ENCODE measurements at regions not wholly inside any gene's neighbourhood (a gene's known extent, or its start where the extent isn't known, plus 50 kb on each side); places are given as distances from the start of the nearest gene placed in this dataset.

- Histone ChIP-seq H3K9me3 (ENCODE audit: insufficient read depth, low read depth, low read length) (peaks cover 4% of the 10 kb centered on the region; the same call in 1 of the 2 replicates), H3K4me2 (ENCODE audit: low read depth, low read length, poor library complexity, severe bottlenecking) (no peak overlapping the region), H3K9ac (ENCODE audit: low read depth, low read length, poor library complexity, severe bottlenecking) (no peak overlapping the region), H3K27me3 (ENCODE audit: insufficient read depth, low read length, poor library complexity, severe bottlenecking) (no peaks in the 10 kb centered on the region), H3K9me2 (replicated peaks; ENCODE audit: low read depth, low read length) (no peaks in the 10 kb centered on the region), H3K4me1 (ENCODE audit: insufficient read depth, low read length, poor library complexity, severe bottlenecking) (no peaks in the 10 kb centered on the region), H3K36me3 (ENCODE audit: insufficient read depth, low read length) (no peaks in the 10 kb centered on the region), H3F3A (ENCODE audit: low read depth) (no peaks in the 10 kb centered on the region), H3K4me3 (ENCODE audit: low read length, poor library complexity, severe bottlenecking) (no peak overlapping the region), H3K79me2 (ENCODE audit: insufficient read depth, low read length) (no peaks in the 10 kb centered on the region), H2AFZ (ENCODE audit: low read length) (no peak overlapping the region), H4K20me1 (ENCODE audit: insufficient read depth, low read length, poor library complexity, severe bottlenecking) (no peaks in the 10 kb centered on the region)
- TF ChIP-seq, protein P1, sequence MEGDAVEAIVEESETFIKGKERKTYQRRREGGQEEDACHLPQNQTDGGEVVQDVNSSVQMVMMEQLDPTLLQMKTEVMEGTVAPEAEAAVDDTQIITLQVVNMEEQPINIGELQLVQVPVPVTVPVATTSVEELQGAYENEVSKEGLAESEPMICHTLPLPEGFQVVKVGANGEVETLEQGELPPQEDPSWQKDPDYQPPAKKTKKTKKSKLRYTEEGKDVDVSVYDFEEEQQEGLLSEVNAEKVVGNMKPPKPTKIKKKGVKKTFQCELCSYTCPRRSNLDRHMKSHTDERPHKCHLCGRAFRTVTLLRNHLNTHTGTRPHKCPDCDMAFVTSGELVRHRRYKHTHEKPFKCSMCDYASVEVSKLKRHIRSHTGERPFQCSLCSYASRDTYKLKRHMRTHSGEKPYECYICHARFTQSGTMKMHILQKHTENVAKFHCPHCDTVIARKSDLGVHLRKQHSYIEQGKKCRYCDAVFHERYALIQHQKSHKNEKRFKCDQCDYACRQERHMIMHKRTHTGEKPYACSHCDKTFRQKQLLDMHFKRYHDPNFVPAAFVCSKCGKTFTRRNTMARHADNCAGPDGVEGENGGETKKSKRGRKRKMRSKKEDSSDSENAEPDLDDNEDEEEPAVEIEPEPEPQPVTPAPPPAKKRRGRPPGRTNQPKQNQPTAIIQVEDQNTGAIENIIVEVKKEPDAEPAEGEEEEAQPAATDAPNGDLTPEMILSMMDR (conservative IDR thresholded peaks at IDR 0.05; ENCODE audit: low read length): no peak
- no peak for TF ChIP-seq EZH2phosphoT487 (IDR thresholded peaks at IDR 0.05; ENCODE audit: borderline replicate concordance)
Measured at GRCh38 chr12:115158816-115159215, 474.8 kb upstream of the TBX3 start.

GRCh38 chr12:115155665-115156645 lies 472.0 kb upstream of the TBX3 start:
- H3K36me3 ChIP-seq (ENCODE audit: insufficient read depth, low read length): no peaks in the 10 kb centered on the region
- H3K4me3 ChIP-seq (ENCODE audit: low read length, poor library complexity, severe bottlenecking): no peak overlapping the region
- no peaks in the 10 kb centered on the region for H3K9me2 ChIP-seq (replicated peaks; ENCODE audit: low read depth, low read length)
- H3K4me1 ChIP-seq (ENCODE audit: insufficient read depth, low read length, poor library complexity, severe bottlenecking): no peaks in the 10 kb centered on the region
- H3K27me3 ChIP-seq (ENCODE audit: insufficient read depth, low read length, poor library complexity, severe bottlenecking): no peaks in the 10 kb centered on the region
- peaks cover 4% of the 10 kb centered on the region; the same call in 1 of the 2 replicates for H3K9me3 ChIP-seq (ENCODE audit: insufficient read depth, low read depth, low read length)
- no peaks in the 10 kb centered on the region for H4K20me1 ChIP-seq (ENCODE audit: insufficient read depth, low read length, poor library complexity, severe bottlenecking)
- TF ChIP-seq EZH2phosphoT487 (IDR thresholded peaks at IDR 0.05; ENCODE audit: borderline replicate concordance): no peak
- TF ChIP-seq, protein P1 (conservative IDR thresholded peaks at IDR 0.05; ENCODE audit: low read length): no peak
- no peak overlapping the region for H3K9ac ChIP-seq (ENCODE audit: low read depth, low read length, poor library complexity, severe bottlenecking)
- H3K4me2 ChIP-seq (ENCODE audit: low read depth, low read length, poor library complexity, severe bottlenecking): no peak overlapping the region
- no peaks in the 10 kb centered on the region for H3K79me2 ChIP-seq (ENCODE audit: insufficient read depth, low read length)
- H2AFZ ChIP-seq (ENCODE audit: low read length): no peak overlapping the region
- no peaks in the 10 kb centered on the region for H3F3A ChIP-seq (ENCODE audit: low read depth)

GRCh38 chr12:115149685-115150378 lies 465.9 kb upstream of the TBX3 start:
- no peaks in the 10 kb centered on the region for H3K27me3 ChIP-seq (ENCODE audit: insufficient read depth, low read length, poor library complexity, severe bottlenecking)
- no peaks in the 10 kb centered on the region for H3F3A ChIP-seq (ENCODE audit: low read depth)
- no peaks in the 10 kb centered on the region for H3K9me2 ChIP-seq (replicated peaks; ENCODE audit: low read depth, low read length)
- H3K36me3 ChIP-seq (ENCODE audit: insufficient read depth, low read length): no peaks in the 10 kb centered on the region
- no peak overlapping the region for H3K9ac ChIP-seq (ENCODE audit: low read depth, low read length, poor library complexity, severe bottlenecking)
- no peaks in the 10 kb centered on the region for H3K79me2 ChIP-seq (ENCODE audit: insufficient read depth, low read length)
- H3K4me3 ChIP-seq (ENCODE audit: low read length, poor library complexity, severe bottlenecking): no peak overlapping the region
- H3K4me1 ChIP-seq (ENCODE audit: insufficient read depth, low read length, poor library complexity, severe bottlenecking): no peaks in the 10 kb centered on the region
- no peak for TF ChIP-seq EZH2phosphoT487 (IDR thresholded peaks at IDR 0.05; ENCODE audit: borderline replicate concordance)
- TF ChIP-seq, protein P1 (conservative IDR thresholded peaks at IDR 0.05; ENCODE audit: low read length): no peak
- H2AFZ ChIP-seq (ENCODE audit: low read length): no peak overlapping the region
- H4K20me1 ChIP-seq (ENCODE audit: insufficient read depth, low read length, poor library complexity, severe bottlenecking): no peaks in the 10 kb centered on the region
- H3K9me3 ChIP-seq (ENCODE audit: insufficient read depth, low read depth, low read length): no peaks in the 10 kb centered on the region; the same call in 1 of the 2 replicates
- no peak overlapping the region for H3K4me2 ChIP-seq (ENCODE audit: low read depth, low read length, poor library complexity, severe bottlenecking)

All from Loucy (cell line).